Endometrium (tissue), 2 donors: ENCODE measurements at regions not wholly inside any gene's neighbourhood (a gene's known extent, or its start where the extent isn't known, plus 50 kb on each side); places are given as distances from the start of the nearest gene placed in this dataset.
"Not testable (repeated sequence)": the region's sequence is repeated elsewhere in the genome, so short reads cannot be mapped to it uniquely, and the experiment has no call there.

Experiments
- FAIRE-seq: peaks from 2 replicates; lab custom pipeline; 2012; peaks lifted over from hg19 to GRCh38; lab: Jason Lieb, UNC
- donor health status: control.
- donor health status: control.

DNA sequence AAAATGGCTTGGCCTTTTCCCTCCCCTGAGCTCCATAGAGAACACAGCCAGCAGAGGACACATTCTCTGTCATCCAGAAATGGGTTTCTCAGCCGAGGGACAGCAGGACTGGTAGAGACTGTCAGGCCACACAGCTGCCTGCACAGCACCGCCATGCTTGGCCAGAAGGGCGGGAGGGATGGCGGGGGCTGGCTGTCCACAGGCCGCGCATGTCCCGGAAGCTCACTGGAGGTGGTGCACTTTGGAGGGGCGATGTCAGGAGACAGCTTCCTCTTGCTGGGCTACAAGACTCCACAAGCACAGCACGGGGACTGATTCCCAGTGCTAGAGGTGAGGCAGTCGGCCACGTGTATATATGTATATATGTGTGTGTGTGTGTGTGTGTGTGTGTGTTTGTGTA is 125.3 kb downstream of the GOLGA6L4 start:
- not testable (repeated sequence) for FAIRE-seq

GRCh38 chr15:84384421-84384820 is 148.8 kb downstream of the GOLGA6L4 start:
- not testable (repeated sequence) for FAIRE-seq

GRCh38 chr15:84387086-84387485 is 151.5 kb downstream of the GOLGA6L4 start:
- FAIRE-seq = no peak

GRCh38 chr15:84388201-84388600 is 152.6 kb downstream of the GOLGA6L4 start:
- FAIRE-seq = not testable (repeated sequence)

- FAIRE-seq = not testable (repeated sequence)
Measured at GRCh38 chr15:84388638-84389037, 153.1 kb downstream of the GOLGA6L4 start.

DNA sequence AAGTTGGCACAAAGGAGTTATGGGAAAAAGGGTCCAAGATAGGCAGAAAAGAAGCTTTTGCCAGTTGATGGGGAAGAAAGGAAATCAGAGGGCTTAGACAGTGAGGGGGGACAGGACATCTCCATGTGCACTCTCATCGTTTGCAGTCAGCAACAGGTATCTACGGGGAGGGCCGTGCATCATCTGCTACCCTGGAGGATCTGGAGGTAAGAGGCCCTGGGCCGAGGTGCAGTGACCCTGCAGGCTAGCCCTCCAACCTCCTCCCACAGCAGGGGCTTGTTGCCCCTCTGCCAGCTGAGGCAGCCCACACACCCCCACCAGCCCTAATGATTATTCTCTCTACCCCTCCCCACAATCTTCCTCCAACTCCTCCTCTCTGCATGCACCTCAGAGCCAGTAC is 154.8 kb downstream of the GOLGA6L4 start:
- not testable (repeated sequence) for FAIRE-seq

DNA sequence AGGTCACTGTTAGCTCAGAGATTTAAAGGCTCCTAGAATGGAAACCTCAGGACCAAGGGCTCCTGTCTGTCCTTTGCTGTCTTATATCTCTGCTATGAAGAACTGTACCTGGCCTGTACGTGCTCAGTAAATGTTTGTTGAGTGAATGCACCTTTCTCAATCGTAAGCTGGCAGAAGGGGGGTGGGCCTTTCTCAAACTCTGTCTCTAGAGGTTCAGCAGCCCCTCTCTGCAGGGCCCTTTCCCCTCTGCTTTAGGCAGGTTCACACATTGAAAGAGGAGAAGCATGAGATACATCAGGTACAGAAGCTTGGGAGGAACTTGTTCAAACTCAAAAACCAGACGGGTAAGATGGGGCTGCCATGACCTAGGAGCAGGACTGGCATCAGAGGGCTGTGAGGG is 155.6 kb downstream of the GOLGA6L4 start:
- FAIRE-seq = no peak

DNA sequence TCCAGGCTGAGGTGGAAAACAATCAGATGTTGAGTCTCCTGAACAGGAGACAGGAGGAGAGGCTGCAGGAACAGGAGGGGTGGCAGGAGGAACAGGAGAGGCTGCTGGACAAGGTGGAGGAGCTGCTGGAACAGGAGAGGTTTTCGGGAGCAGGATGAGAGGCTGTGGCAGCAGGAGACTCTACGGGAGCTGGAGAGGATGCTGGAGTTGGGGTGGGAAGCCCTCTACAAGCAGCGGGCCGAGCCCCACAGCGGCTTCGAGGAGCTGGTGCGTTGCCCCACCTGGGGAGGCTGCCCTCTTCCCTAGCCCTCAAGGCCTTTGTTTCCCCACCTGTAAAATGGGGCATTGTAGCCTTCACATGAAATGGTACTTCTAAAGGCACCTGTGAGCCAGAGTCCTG is 156.4 kb downstream of the GOLGA6L4 start:
- not testable (repeated sequence) for FAIRE-seq

GRCh38 chr15:84393386-84393936 is 157.9 kb downstream of the GOLGA6L4 start:
- not testable (repeated sequence) for FAIRE-seq

GRCh38 chr15:84393966-84394365 is 158.4 kb downstream of the GOLGA6L4 start:
- not testable (repeated sequence) for FAIRE-seq

DNA sequence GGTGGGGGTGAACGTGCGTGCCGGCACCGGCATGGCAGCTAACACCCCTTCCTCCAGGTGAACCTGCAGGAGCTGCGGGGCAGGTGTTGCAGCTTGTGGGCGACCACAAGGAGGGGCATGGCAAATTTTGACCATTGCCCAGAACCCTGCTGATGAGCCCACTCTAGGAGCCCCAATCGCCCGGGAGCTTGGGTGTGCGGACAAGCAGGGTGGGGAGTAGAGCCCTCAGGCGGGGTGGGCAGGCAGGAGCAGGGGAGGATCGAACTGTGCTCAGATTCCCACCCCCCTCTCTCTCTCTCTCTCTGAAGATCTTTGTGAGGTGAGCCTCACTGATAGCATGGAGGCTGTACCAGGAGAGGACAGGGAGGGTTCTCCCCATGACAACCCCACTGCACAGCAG is 159.8 kb downstream of the GOLGA6L4 start:
- FAIRE-seq = not testable (repeated sequence)

- not testable (repeated sequence) for FAIRE-seq
Measured at GRCh38 chr15:84395881-84396280, 160.3 kb downstream of the GOLGA6L4 start.

DNA sequence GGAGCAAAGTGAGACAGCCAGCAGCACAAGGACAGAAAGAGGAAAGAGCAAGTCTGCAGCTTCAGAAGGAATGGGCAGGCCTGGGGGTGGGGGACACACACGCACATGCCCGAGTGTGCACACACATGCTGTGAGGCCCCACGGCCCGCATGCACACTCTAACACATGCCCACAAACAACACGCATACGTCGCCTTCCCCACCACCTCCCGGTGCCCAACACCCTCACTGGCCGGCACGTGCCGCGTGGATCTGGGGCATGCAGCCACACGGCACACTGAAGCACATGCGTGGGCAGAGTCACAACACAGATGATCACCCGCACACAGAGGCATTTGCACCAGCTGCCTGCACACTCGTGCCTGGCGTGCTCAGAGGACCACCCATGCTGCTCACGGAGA is 161.5 kb downstream of the GOLGA6L4 start:
- not testable (repeated sequence) for FAIRE-seq

DNA sequence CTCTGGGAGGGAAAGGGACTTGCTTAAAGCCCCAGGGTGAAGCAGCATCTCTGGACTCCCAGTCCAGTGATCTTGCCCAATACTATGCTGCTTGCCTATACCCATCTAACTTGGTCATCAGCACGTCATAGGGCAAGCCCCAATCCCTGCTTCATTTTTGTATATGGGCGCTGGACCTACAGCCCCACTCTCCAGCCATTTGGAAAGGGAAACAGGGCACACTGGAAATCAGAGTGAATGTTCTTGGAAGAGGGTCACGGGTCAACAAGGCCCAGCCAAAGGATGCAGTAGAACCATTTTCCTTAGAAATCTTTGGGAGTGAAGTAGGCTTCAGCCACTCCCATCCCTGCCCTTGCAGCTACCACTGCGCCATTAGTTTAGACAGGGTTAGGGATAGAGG is 162.5 kb downstream of the GOLGA6L4 start:
- FAIRE-seq = not testable (repeated sequence)

DNA sequence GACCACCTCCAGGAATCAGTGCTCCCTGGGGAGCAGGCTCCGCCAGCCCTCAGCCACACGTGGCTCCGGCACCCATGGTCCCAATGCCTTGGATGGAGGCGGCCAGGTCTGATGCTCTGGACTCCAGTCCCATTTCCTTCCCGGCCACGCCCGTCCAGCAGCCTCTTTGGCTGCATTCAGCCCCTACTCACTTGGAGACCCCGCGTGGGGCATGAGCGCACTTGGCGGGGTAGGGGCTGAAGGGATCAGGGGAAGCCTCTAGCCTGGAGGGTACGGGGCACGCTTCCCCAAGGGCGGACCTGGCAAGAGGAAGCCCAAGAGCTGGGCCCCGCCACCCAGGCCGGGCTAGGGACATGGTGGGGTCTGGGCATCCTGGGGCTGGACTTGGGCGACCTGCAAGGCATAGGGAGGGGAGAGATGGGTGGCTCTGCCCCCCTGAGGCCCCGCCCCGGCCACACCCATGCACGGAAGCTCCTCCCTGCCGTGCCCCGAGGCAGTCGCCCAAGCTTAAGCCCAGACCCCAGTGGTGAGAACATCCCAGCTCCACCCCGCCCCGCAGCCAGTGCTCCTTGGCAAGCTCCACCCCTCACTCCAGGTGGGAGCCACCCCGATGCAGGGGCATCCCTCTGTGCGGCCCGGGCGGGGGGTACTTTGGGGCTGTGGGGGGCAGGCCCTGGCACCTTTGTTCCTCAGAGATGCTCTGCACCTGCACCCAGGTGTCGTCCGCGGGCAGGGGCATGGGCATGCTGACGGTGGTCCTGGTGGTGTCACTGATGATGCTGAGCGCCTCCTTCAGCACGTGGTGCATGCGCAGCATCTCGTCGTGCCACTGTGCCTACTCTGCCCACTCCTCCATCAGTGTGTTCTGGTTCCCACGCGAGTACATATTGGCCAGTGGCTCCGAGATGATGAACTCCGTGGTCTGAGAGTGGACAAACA is 163.5 kb downstream of the GOLGA6L4 start:
- no peak for FAIRE-seq

DNA sequence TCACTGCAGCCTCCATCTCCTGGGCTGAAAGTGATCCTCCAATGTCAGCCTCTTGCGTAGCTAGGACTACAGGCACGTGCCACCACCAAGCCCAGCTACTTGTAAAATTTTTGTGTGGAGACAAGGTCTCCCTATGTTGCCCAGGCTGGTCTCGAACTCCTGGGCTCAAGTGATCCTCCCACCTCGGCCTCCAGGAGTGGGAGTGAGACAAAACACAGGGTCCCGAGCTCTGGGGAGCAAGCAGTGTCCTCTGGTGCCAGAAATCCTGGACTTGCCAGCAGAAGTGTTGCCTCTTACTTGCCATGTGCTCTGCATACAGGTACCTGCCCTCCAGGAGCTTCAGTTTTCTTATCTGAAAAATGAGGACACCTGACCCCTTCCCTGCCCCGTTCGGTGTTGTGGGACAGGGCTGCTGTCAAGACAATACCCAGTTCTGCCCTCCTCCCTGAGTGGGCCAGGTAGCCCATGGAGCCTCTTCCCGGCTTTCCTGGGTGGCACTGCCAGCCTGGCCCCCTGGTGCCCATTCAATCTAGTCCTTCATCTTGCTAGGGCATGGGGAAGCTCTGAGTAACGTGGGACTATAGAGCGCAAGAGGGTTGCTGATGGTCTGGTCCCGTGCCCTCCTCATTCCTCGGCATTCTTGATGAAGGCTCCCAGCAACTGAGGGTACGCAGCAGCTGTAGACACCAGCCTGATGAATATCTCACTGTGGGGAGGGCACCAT is 164.6 kb downstream of the GOLGA6L4 start:
- no peak for FAIRE-seq

- no peak for FAIRE-seq
Measured at GRCh38 chr15:84400820-84401219, 165.2 kb downstream of the GOLGA6L4 start.

DNA sequence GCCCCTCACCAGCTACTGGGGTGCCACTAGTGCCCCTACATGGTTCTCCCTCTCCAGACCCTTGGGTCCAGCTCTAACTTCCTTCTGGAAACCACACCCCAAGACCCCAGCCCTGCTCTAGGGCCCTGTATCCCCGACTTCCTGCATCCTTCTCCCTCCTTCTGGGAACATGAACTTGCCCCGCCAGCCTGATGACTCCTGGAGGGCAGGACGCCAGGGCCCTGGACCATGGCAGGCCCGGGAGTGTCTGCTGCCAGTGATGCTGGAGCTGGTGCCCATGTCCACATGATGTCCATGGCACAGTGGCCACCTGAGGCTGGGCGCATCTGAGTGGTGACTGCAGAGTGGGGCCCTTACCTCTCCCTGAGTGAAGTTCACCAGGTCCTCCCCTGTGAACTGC is 165.9 kb downstream of the GOLGA6L4 start:
- FAIRE-seq = not testable (repeated sequence)

DNA sequence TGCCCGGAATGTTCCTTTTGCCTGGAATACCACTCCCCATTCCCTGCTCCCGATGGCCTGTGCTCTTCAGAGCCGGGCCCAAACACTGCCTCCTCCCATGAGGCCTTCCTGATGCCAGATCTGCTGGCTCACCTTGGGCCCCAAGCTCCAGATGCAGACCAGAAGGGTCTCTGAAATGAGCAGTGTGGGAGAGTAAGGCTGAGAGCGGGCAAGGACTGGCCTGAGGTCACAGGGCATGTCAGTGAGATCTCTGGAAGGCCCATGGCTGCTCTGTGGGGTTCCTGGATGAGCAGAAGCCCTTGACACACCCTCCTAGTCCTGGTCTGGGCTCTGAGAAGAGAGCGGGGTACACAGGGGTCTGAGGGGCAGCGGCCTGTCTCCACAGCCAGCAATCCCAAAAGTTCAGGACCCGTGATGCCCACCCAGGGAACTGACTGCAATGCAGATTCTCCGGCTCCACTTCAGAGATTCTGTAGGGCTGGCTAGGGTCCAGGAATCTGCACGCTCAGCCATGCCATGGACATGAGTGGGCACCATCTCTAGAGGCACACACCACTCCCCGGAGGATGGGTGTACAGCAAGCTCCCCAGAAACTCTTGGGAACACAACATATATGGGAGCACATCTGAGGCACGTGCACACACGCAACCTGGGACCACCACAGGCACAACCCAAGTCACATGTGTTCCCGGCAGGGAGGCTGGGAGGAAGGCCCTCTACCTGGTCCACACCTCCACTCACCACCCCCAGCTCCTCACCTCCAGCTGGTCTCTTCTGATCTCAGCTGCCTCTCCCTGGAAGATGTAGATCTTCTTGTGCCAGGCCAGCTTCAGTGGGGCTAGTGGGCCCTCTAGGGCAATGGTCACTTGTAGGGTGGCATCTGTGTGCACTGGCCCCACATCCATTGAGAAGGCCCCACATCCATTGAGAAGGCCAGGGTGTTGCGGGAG is 166.6 kb downstream of the GOLGA6L4 start:
- FAIRE-seq = not testable (repeated sequence)

- no peak for FAIRE-seq
Measured at GRCh38 chr15:84402856-84403608, 167.5 kb downstream of the GOLGA6L4 start.

DNA sequence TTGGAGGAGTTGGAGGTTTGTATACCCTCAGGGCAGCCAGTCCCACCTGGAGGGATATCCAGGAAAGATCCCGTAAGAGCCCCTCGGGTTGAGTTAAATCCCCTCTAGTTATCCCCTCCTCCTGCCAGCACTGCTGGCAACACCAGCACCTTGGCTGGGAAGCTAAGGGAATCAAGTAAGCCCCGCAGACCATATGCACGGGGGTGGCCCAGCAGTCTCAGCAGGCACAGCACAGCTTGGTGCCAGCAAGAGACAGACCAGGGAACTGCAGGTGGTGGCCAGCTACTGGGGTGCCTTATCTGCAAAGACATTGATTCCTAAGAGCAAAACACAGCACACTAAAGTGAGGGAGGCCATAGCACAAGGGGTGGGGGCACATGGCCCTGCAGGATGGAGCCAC is 173.8 kb downstream of the GOLGA6L4 start:
- not testable (repeated sequence) for FAIRE-seq
